GM19238 (cell line): ENCODE measurements at regions not wholly inside any gene's neighbourhood (a gene's known extent, or its start where the extent isn't known, plus 50 kb on each side); places are given as distances from the start of the nearest gene placed in this dataset.

Experiments
- DNase-seq: peaks from one replicate; pipeline ENCODE4 v3.0.0; 2011; ENCODE audit warnings: low spot score; ENCODE audit not compliant: insufficient read length

DNA sequence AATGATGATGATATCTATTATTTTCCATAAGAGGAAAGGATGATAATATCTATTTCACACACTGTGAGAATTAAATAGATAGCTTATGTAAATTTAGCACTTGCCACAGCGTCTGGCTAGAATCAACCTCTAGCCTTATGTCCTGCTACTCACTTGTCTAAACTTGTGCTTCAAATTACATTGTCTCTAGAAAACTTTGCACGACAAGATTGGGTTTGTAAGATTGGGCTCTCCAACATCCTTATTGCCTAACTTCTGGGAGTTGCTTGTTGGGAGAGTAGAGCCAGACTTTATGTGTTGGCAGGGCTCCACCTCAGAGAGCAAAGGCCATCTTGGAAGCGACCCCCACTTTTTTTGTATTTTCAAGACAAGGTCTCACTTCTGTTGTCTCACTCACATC is 50.0 kb upstream of the POGK start:
- no peak for DNase-seq
